ENCODE measurements at regions not wholly inside any gene's neighbourhood (a gene's known extent, or its start where the extent isn't known, plus 50 kb on each side); places are given as distances from the start of the nearest gene placed in this dataset.
A peak's percentile ranks its signal among the peaks of the same experiment; 100 is the strongest.
"Not testable (repeated sequence)": the region's sequence is repeated elsewhere in the genome, so short reads cannot be mapped to it uniquely, and the experiment has no call there.

DNA sequence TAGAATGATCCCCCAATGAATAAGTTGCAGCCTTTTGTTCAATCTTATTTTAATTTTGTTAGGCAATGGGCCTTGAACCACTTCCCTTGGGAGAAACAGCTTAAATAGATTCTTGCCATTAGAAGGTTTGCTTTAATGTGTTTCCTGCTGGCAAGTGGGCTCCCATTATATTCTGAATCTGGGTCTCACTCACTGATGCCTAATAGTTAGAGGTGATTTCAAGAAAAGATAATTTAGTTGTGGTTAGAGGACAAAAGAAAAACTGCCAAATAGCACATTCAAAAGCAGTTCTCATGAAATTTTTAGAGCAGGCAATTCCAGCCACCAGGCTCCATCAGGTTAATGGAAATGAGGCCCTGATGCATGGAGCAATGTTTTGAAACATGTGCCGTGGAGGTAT lies 362.6 kb upstream of the CHORDC1 start:
- CTCF ChIA-PET: no interaction called here
- intact Hi-C loops (cut with micrococcal nuclease; ENCODE audit: unreplicated experiment): no loop called here

DNA sequence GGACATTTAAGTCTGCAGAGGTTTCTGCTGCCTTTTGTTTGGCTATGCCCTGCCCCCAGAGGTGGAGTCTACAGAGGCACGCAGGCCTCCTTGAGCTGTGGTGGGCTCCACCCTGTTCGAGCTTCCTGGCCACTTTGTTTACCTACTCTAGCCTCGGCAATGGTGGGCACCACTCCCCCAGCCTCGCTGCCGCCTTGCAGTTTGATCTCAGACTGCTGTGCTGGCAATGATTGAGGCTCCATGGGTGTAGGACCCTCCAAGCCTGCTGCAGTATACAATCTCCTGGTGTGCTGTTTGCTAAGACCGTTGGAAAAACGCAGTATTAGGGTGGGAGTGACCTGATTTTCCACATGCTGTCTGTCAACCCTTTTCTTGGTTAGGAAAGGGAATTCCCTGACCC lies 360.1 kb upstream of the CHORDC1 start:
- H3K27me3 ChIP-seq (replicated peaks; ENCODE audit: insufficient read depth, low read depth, low read length, poor library complexity); POLR2A ChIA-PET (ENCODE audit: low non-redundant PET); H3K4me1 ChIP-seq (ENCODE audit: insufficient read depth, low read length, poor library complexity, severe bottlenecking); DNase-seq (ENCODE audit: low spot score); CTCF ChIA-PET; H3K4me3 ChIP-seq (ENCODE audit: low read depth, low read length, poor library complexity, severe bottlenecking); intact Hi-C loops (cut with micrococcal nuclease; ENCODE audit: unreplicated experiment); BruUV-seq (replicated peaks); H3K27ac ChIP-seq (ENCODE audit: low read depth, low read length, poor library complexity, severe bottlenecking); H3K9me3 ChIP-seq (ENCODE audit: low read depth, low read length, poor library complexity, severe bottlenecking); H3K36me3 ChIP-seq (ENCODE audit: insufficient read depth, low read length, poor library complexity, severe bottlenecking): not testable (repeated sequence)

More for the DNA sequence above, 362.6 kb upstream of the CHORDC1 start:
- TF ChIP-seq CTCF (conservative IDR thresholded peaks at IDR 0.05; ENCODE audit: low read depth, low read length) (no peak), EZH2 (IDR thresholded peaks at IDR 0.05; ENCODE audit: borderline replicate concordance, low read depth, low read length, poor library complexity, severe bottlenecking) (no peak)
- Histone ChIP-seq H3K4me3 (ENCODE audit: low read depth, low read length, poor library complexity, severe bottlenecking) (no peak overlapping the region), H3K9me3 (ENCODE audit: low read depth, low read length, poor library complexity, severe bottlenecking) (no peaks in the 10 kb centered on the region), H3K27me3 (replicated peaks; ENCODE audit: insufficient read depth, low read depth, low read length, poor library complexity) (no peaks in the 10 kb centered on the region), H3K36me3 (ENCODE audit: insufficient read depth, low read length, poor library complexity, severe bottlenecking) (no peaks in the 10 kb centered on the region), H3K4me1 (ENCODE audit: insufficient read depth, low read length, poor library complexity, severe bottlenecking) (no peaks in the 10 kb centered on the region), H3K27ac (ENCODE audit: low read depth, low read length, poor library complexity, severe bottlenecking) (no peak overlapping the region)
- BruUV-seq (replicated peaks): no TSS peak
- peak; percentile 53 for DNase-seq (ENCODE audit: low spot score)
- POLR2A ChIA-PET (ENCODE audit: low non-redundant PET): no interaction called here

DNA sequence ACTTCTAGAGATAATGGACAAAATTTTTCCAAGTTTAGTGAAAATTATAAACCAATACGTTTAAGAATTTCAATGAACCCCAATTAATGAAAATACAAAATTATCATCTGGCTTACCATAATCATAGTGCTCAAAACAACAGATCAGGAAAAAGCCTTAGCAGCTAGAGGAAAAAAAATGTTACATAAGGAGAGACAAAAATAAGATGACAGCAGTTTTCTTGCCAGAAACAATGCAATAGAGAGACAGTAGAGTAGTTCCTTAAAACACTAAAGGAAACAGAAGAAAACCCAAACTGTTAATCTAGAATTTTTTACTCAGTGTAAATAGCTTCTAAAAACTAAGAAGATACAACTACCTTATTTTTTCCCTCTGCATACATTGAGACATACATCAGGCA lies 341.7 kb upstream of the CHORDC1 start:
- Histone ChIP-seq H3K4me1 (ENCODE audit: insufficient read depth, low read length, poor library complexity, severe bottlenecking) (no peaks in the 10 kb centered on the region), H3K27me3 (replicated peaks; ENCODE audit: insufficient read depth, low read depth, low read length, poor library complexity) (no peaks in the 10 kb centered on the region), H3K9me3 (ENCODE audit: low read depth, low read length, poor library complexity, severe bottlenecking) (no peaks in the 10 kb centered on the region), H3K36me3 (ENCODE audit: insufficient read depth, low read length, poor library complexity, severe bottlenecking) (no peaks in the 10 kb centered on the region), H3K27ac (ENCODE audit: low read depth, low read length, poor library complexity, severe bottlenecking) (no peak overlapping the region), H3K4me3 (ENCODE audit: low read depth, low read length, poor library complexity, severe bottlenecking) (no peak overlapping the region)
- no peak for TF ChIP-seq EZH2 (IDR thresholded peaks at IDR 0.05; ENCODE audit: borderline replicate concordance, low read depth, low read length, poor library complexity, severe bottlenecking)
- TF ChIP-seq CTCF (conservative IDR thresholded peaks at IDR 0.05; ENCODE audit: low read depth, low read length): no peak
- BruUV-seq (replicated peaks): no TSS peak
- ChIA-PET POLR2A (ENCODE audit: low non-redundant PET) (no interaction called here), CTCF (no interaction called here)
- intact Hi-C loops (cut with micrococcal nuclease; ENCODE audit: unreplicated experiment): no loop called here
- no peak for DNase-seq (ENCODE audit: low spot score)

- Histone ChIP-seq H3K27ac (ENCODE audit: low read depth, low read length, poor library complexity, severe bottlenecking) (no peak overlapping the region), H3K36me3 (ENCODE audit: insufficient read depth, low read length, poor library complexity, severe bottlenecking) (no peaks in the 10 kb centered on the region), H3K27me3 (replicated peaks; ENCODE audit: insufficient read depth, low read depth, low read length, poor library complexity) (no peaks in the 10 kb centered on the region), H3K9me3 (ENCODE audit: low read depth, low read length, poor library complexity, severe bottlenecking) (no peaks in the 10 kb centered on the region), H3K4me1 (ENCODE audit: insufficient read depth, low read length, poor library complexity, severe bottlenecking) (no peaks in the 10 kb centered on the region), H3K4me3 (ENCODE audit: low read depth, low read length, poor library complexity, severe bottlenecking) (no peak overlapping the region)
- POLR2A ChIA-PET (ENCODE audit: low non-redundant PET): no interaction called here
- intact Hi-C loops (cut with micrococcal nuclease; ENCODE audit: unreplicated experiment): no loop called here
- BruUV-seq (replicated peaks): no TSS peak
- CTCF ChIA-PET: no interaction called here
- no peak for TF ChIP-seq CTCF (conservative IDR thresholded peaks at IDR 0.05; ENCODE audit: low read depth, low read length)
- TF ChIP-seq EZH2 (IDR thresholded peaks at IDR 0.05; ENCODE audit: borderline replicate concordance, low read depth, low read length, poor library complexity, severe bottlenecking): no peak
- no peak for DNase-seq (ENCODE audit: low spot score)
Measured at GRCh38 chr11:90558328-90558865, 335.5 kb upstream of the CHORDC1 start.
